Endothelial cell of umbilical vein (primary cell): ENCODE measurements at regions not wholly inside any gene's neighbourhood (a gene's known extent, or its start where the extent isn't known, plus 50 kb on each side); places are given as distances from the start of the nearest gene placed in this dataset.

Source experiments
- CTCF ChIP-seq, 2 donors: IDR thresholded peaks; 1 replicate in 1 of 2; 2 replicates in 1 of 2; pipeline ENCODE4 v1.5.1; 2011; ENCODE audit warnings: low read length in 2 of 2, mild to moderate bottlenecking in 2 of 2, moderate library complexity in 2 of 2, control low read depth in 1 of 2, inconsistent platforms in 1 of 2, low read depth in 1 of 2; ENCODE audit not compliant: insufficient read depth in 1 of 2; ENCODE audit errors: extremely low read depth in 1 of 2
- EZH2 ChIP-seq: IDR thresholded peaks from 2 replicates; pipeline ENCODE4 v1.6.1; 2012; ENCODE audit warnings: borderline replicate concordance, low read depth, mild to moderate bottlenecking, moderate library complexity, low read length, inconsistent platforms; ENCODE audit not compliant: severe bottlenecking
- FOS ChIP-seq: IDR thresholded peaks from 2 replicates; pipeline ENCODE4 v1.6.1; 2011; ENCODE audit warnings: mild to moderate bottlenecking, low read length, moderate library complexity, borderline replicate concordance; ENCODE audit not compliant: insufficient read depth
- GATA2 ChIP-seq: IDR thresholded peaks from 2 replicates; pipeline ENCODE4 v1.7.0; 2011; ENCODE audit warnings: low read depth, mild to moderate bottlenecking, moderate library complexity, mixed read lengths, low read length; ENCODE audit not compliant: insufficient read length, insufficient read depth
- JUN ChIP-seq: IDR thresholded peaks from 2 replicates; pipeline ENCODE4 v1.6.1; 2011; ENCODE audit warnings: borderline replicate concordance, low read depth; ENCODE audit not compliant: insufficient read length, insufficient read depth
- MAX ChIP-seq: IDR thresholded peaks from 2 replicates; pipeline ENCODE4 v1.6.1; 2011; ENCODE audit not compliant: insufficient read depth, insufficient read length
- POLR2A ChIP-seq: IDR thresholded peaks from 2 replicates; pipeline ENCODE4 v1.6.1; 2012; ENCODE audit warnings: low read depth, mild to moderate bottlenecking, control low read depth, low read length
- POLR2AphosphoS5 ChIP-seq: IDR thresholded peaks from 2 replicates; pipeline ENCODE4 v1.6.1; 2012; ENCODE audit warnings: low read depth, mild to moderate bottlenecking, control low read depth, low read length, moderate library complexity; ENCODE audit not compliant: insufficient read depth

GRCh38 chr3:159540882-159541495 lies 447.6 kb upstream of the IL12A start:
- TF ChIP-seq FOS (no peak), MAX (no peak), CTCF (IDR thresholded peaks at IDR 0.05; ENCODE audit: extremely low read depth in 1 of 2, insufficient read depth in 1 of 2, low read depth in 1 of 2, low read length in 2 of 2) (no peak), POLR2A (no peak), EZH2 (no peak), POLR2AphosphoS5 (no peak), GATA2 (no peak), JUN (no peak)
